ENCODE measurements at regions not wholly inside any gene's neighbourhood (a gene's known extent, or its start where the extent isn't known, plus 50 kb on each side); places are given as distances from the start of the nearest gene placed in this dataset.
"Not testable (repeated sequence)": the region's sequence is repeated elsewhere in the genome, so short reads cannot be mapped to it uniquely, and the experiment has no call there.

- Histone ChIP-seq H3K27me3 (replicated peaks; ENCODE audit: control insufficient read depth, insufficient read depth, low read length) (peaks cover 11% of the 10 kb centered on the region), H3K4me3 (ENCODE audit: low read length) (no peak overlapping the region), H3K9me3 (ENCODE audit: control insufficient read depth, low read length) (peaks cover 21% of the 10 kb centered on the region), H3K4me1 (ENCODE audit: control insufficient read depth, insufficient read depth, low read length) (no peaks in the 10 kb centered on the region), H3K36me3 (ENCODE audit: control insufficient read depth, insufficient read depth, low read length, severe bottlenecking) (no peaks in the 10 kb centered on the region), H3K9ac (ENCODE audit: low read length) (no peak overlapping the region)
- no peak for DNase-seq (ENCODE audit: low read depth)
Measured at GRCh38 chr17:73914536-73915274, 270.5 kb upstream of the SDK2 start.

GRCh38 chr17:73919033-73919432 lies 274.8 kb upstream of the SDK2 start:
- not testable (repeated sequence) for H3K4me3 ChIP-seq (ENCODE audit: low read length); DNase-seq (ENCODE audit: low read depth); H3K9ac ChIP-seq (ENCODE audit: low read length); H3K4me1 ChIP-seq (ENCODE audit: control insufficient read depth, insufficient read depth, low read length); H3K27me3 ChIP-seq (replicated peaks; ENCODE audit: control insufficient read depth, insufficient read depth, low read length); H3K36me3 ChIP-seq (ENCODE audit: control insufficient read depth, insufficient read depth, low read length, severe bottlenecking)
- peaks cover 32% of the 10 kb centered on the region for H3K9me3 ChIP-seq (ENCODE audit: control insufficient read depth, low read length)

DNA sequence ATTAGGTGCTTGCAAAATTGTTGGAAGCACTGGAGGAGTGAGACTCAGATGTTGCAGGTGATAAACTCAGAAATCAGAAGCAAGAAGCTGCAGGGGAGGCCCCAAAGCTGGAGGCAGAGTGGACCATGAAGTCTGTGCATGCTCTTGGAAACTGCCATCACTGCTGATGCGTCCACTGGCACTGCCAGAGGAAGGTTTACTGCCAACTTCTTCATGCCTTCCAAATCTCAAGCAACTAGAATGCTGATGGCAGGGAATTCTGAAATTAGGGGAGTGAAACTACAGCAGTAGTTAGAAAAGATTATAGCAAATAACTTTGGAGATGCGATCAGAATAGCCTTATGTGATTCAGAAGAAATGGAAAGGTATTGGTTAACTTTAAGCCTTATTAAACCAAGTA lies 277.1 kb upstream of the SDK2 start:
- no peak for DNase-seq (ENCODE audit: low read depth)
- Histone ChIP-seq H3K9ac (ENCODE audit: low read length) (no peak overlapping the region), H3K4me3 (ENCODE audit: low read length) (no peak overlapping the region), H3K9me3 (ENCODE audit: control insufficient read depth, low read length) (peaks cover 21% of the 10 kb centered on the region), H3K4me1 (ENCODE audit: control insufficient read depth, insufficient read depth, low read length) (no peaks in the 10 kb centered on the region), H3K27me3 (replicated peaks; ENCODE audit: control insufficient read depth, insufficient read depth, low read length) (no peaks in the 10 kb centered on the region), H3K36me3 (ENCODE audit: control insufficient read depth, insufficient read depth, low read length, severe bottlenecking) (no peaks in the 10 kb centered on the region)

GRCh38 chr17:73924114-73924908 lies 279.2 kb upstream of the RPL38 start:
- DNase-seq (ENCODE audit: low read depth) = no peak
- Histone ChIP-seq H3K4me3 (ENCODE audit: low read length) (no peak overlapping the region), H3K9ac (ENCODE audit: low read length) (no peak overlapping the region), H3K4me1 (ENCODE audit: control insufficient read depth, insufficient read depth, low read length) (no peaks in the 10 kb centered on the region), H3K27me3 (replicated peaks; ENCODE audit: control insufficient read depth, insufficient read depth, low read length) (no peaks in the 10 kb centered on the region), H3K36me3 (ENCODE audit: control insufficient read depth, insufficient read depth, low read length, severe bottlenecking) (no peaks in the 10 kb centered on the region), H3K9me3 (ENCODE audit: control insufficient read depth, low read length) (peaks cover 32% of the 10 kb centered on the region)

- no peaks in the 10 kb centered on the region for H3K4me1 ChIP-seq (ENCODE audit: control insufficient read depth, insufficient read depth, low read length)
- no peak overlapping the region for H3K9ac ChIP-seq (ENCODE audit: low read length)
- peaks cover 32% of the 10 kb centered on the region for H3K9me3 ChIP-seq (ENCODE audit: control insufficient read depth, low read length)
- no peak overlapping the region for H3K4me3 ChIP-seq (ENCODE audit: low read length)
- no peak for DNase-seq (ENCODE audit: low read depth)
- no peaks in the 10 kb centered on the region for H3K36me3 ChIP-seq (ENCODE audit: control insufficient read depth, insufficient read depth, low read length, severe bottlenecking)
- peaks cover 2% of the 10 kb centered on the region for H3K27me3 ChIP-seq (replicated peaks; ENCODE audit: control insufficient read depth, insufficient read depth, low read length)
Measured at GRCh38 chr17:73924909-73925186, 278.6 kb upstream of the RPL38 start.

DNA sequence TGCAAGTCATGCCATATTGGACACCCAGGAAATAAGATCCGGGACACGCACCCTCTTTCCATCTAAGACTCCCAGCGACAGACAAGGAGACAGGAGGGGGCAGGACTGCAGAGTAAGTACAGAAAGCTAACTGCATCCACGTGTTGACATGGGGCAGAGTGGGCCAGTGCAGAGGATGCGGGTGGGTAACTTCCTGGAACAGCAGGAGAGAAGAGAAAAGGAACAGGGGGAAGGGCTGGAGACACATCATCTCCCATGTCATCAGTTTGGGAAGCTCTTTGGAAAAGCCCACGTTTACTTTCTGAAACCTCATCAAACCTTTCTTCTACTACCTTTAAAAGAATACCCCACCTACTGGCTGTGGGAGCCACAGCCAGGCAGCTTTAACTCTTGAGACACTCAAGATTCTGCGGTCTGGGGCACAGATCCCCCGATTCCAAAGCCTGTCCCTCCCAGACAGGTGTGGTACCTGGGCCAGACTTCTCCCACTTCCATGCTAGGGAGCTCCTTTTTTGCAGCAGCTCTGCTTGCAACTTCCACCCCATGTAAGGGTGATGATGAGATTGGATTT lies 273.5 kb upstream of the RPL38 start:
- Histone ChIP-seq H3K9me3 (ENCODE audit: control insufficient read depth, low read length) (peaks cover 11% of the 10 kb centered on the region), H3K4me3 (ENCODE audit: low read length) (no peak overlapping the region), H3K4me1 (ENCODE audit: control insufficient read depth, insufficient read depth, low read length) (no peaks in the 10 kb centered on the region), H3K27me3 (replicated peaks; ENCODE audit: control insufficient read depth, insufficient read depth, low read length) (peaks cover 13% of the 10 kb centered on the region), H3K9ac (ENCODE audit: low read length) (no peak overlapping the region), H3K36me3 (ENCODE audit: control insufficient read depth, insufficient read depth, low read length, severe bottlenecking) (no peaks in the 10 kb centered on the region)
- no peak for DNase-seq (ENCODE audit: low read depth)

DNA sequence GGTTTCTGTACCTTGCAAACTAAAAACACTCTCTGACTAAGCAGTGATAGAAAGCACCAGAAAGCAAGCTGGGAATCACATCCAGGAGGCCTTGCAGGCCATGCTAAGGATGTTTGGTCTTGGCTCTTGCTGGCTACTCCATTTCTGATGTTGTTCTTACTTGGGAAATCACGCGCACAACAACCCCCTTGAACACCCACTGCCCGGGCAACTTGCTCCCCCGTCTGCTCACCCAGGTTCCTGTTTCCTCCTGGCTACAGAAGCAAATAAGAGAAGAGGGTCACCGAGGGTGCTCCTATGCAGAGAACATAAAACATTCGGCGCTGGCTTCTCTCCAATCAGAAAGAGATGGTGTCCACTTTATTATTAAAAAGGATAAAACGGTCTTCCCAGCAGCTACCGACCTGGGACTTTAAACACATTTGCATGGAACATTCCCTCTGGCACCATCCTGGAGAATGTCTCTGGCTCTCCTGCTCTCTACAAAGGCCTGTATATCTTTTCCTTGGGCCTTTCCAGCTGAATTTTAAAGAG lies 271.2 kb upstream of the RPL38 start:
- no peak overlapping the region for H3K4me3 ChIP-seq (ENCODE audit: low read length)
- H3K9ac ChIP-seq (ENCODE audit: low read length) = no peak overlapping the region
- no peak for DNase-seq (ENCODE audit: low read depth)
- no peaks in the 10 kb centered on the region for H3K4me1 ChIP-seq (ENCODE audit: control insufficient read depth, insufficient read depth, low read length)
- peaks cover 14% of the 10 kb centered on the region for H3K27me3 ChIP-seq (replicated peaks; ENCODE audit: control insufficient read depth, insufficient read depth, low read length)
- H3K9me3 ChIP-seq (ENCODE audit: control insufficient read depth, low read length) = peaks cover 11% of the 10 kb centered on the region
- H3K36me3 ChIP-seq (ENCODE audit: control insufficient read depth, insufficient read depth, low read length, severe bottlenecking) = no peaks in the 10 kb centered on the region

DNA sequence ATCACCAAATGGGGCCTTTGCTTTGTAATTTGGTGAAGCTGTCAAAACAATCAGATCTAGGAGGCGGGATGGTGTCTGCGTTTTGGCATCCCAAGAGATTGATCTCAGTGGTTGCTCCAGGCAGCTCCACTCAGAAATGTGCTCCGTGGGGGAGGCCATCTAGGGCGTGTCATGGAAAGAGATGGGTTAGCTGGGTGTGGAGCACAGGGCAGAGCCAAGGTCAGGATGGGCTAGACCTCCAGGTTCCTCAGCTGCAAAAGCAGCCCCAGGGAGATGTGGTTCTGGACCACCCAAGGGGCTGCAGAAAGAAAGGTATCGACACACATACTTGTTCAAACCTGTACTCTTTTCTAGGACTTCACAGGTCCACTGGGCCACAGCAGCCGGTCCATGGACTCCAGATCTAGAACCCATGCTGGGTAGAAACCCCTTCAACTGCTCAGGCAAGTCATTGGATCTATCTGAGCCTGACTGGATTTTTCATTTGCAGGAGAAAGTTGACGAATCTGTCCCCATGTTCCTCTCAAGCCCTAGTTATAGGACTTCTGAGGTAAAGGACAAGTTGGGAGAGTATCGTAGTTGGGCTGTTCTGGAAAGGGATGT lies 270.2 kb upstream of the RPL38 start:
- no peaks in the 10 kb centered on the region for H3K4me1 ChIP-seq (ENCODE audit: control insufficient read depth, insufficient read depth, low read length)
- peaks cover 14% of the 10 kb centered on the region for H3K27me3 ChIP-seq (replicated peaks; ENCODE audit: control insufficient read depth, insufficient read depth, low read length)
- no peak overlapping the region for H3K4me3 ChIP-seq (ENCODE audit: low read length)
- peaks cover 1% of the 10 kb centered on the region for H3K9me3 ChIP-seq (ENCODE audit: control insufficient read depth, low read length)
- H3K36me3 ChIP-seq (ENCODE audit: control insufficient read depth, insufficient read depth, low read length, severe bottlenecking) = no peaks in the 10 kb centered on the region
- H3K9ac ChIP-seq (ENCODE audit: low read length) = no peak overlapping the region
- no peak for DNase-seq (ENCODE audit: low read depth)

DNA sequence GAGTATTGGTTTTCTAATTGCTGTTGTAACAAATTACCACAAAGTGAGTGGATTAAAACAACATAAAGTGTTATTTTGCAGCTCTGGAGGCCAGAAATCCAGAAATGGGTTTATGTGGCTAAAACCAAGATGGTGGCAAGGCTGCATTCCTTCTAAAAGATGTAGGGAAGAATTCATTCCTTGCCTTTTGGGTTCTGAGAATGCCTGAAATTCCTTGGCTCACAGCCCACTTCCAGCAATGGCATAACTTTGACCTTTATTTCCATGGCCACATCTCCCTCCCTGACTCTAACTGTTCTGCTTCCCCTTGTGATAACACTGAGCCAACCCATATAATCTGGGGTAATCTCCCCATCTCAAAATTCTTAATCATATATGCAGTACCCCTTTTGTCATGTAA lies 269.6 kb upstream of the RPL38 start:
- H3K4me3 ChIP-seq (ENCODE audit: low read length) = no peak overlapping the region

GRCh38 chr17:73934696-73935095 lies 268.8 kb upstream of the RPL38 start:
- H3K4me3 ChIP-seq (ENCODE audit: low read length) = no peak overlapping the region
- no peak overlapping the region for H3K9ac ChIP-seq (ENCODE audit: low read length)
- H3K36me3 ChIP-seq (ENCODE audit: control insufficient read depth, insufficient read depth, low read length, severe bottlenecking) = no peaks in the 10 kb centered on the region
- no peaks in the 10 kb centered on the region for H3K4me1 ChIP-seq (ENCODE audit: control insufficient read depth, insufficient read depth, low read length)
- DNase-seq (ENCODE audit: low read depth) = no peak
- no peaks in the 10 kb centered on the region for H3K9me3 ChIP-seq (ENCODE audit: control insufficient read depth, low read length)
- peaks cover 21% of the 10 kb centered on the region for H3K27me3 ChIP-seq (replicated peaks; ENCODE audit: control insufficient read depth, insufficient read depth, low read length)

More for the DNA sequence above, 269.6 kb upstream of the RPL38 start:
- no peaks in the 10 kb centered on the region for H3K36me3 ChIP-seq (ENCODE audit: control insufficient read depth, insufficient read depth, low read length, severe bottlenecking)
- no peaks in the 10 kb centered on the region for H3K4me1 ChIP-seq (ENCODE audit: control insufficient read depth, insufficient read depth, low read length)
- H3K9me3 ChIP-seq (ENCODE audit: control insufficient read depth, low read length) = no peaks in the 10 kb centered on the region
- peaks cover 20% of the 10 kb centered on the region for H3K27me3 ChIP-seq (replicated peaks; ENCODE audit: control insufficient read depth, insufficient read depth, low read length)
- no peak overlapping the region for H3K9ac ChIP-seq (ENCODE audit: low read length)
- no peak for DNase-seq (ENCODE audit: low read depth)

Measured in adipocyte (in vitro differentiated cells).